HG02870 (cell line): ENCODE measurements at regions not wholly inside any gene's neighbourhood (a gene's known extent, or its start where the extent isn't known, plus 50 kb on each side); places are given as distances from the start of the nearest gene placed in this dataset.
"Not testable (repeated sequence)": the region's sequence is repeated elsewhere in the genome, so short reads cannot be mapped to it uniquely, and the experiment has no call there.

Experiments used
- ATAC-seq: cut with Tn5 transposase; IDR thresholded peaks from one replicate; pipeline ENCODE4 v1.9.1; 2021; ENCODE audit warnings: mild to moderate bottlenecking, moderate library complexity; ENCODE audit not compliant: unreplicated experiment

- no peak for ATAC-seq
These were observed 143.4 kb downstream of the ANXA2 start for GRCh38 chr15:60254416-60254815.

- ATAC-seq: peak; percentile 100
These were observed 142.4 kb downstream of the ANXA2 start for GRCh38 chr15:60255390-60255789.

GRCh38 chr15:60257591-60258159 is 140.1 kb downstream of the ANXA2 start:
- ATAC-seq: no peak

- ATAC-seq: no peak
These were observed 138.3 kb downstream of the ANXA2 start for GRCh38 chr15:60259469-60259868.

DNA sequence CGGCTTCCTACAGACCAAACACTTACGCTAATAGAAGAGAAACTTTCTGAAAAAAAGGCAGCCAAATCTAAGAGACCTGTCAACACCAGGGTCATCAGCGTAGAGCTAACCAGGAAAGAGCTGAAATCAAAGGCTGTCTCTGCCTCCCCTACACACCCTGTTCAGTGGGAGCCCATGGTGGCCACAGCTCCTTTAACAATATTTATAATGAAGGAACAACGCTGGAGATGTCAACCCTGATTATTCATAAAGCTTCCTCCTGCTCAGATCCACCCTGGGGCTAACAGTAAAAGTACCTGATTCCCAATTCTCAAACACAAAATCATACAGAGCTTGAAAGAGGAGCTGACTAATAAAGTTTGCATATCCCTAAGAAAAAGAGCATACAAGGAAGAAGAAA is 133.7 kb downstream of the ANXA2 start:
- no peak for ATAC-seq

DNA sequence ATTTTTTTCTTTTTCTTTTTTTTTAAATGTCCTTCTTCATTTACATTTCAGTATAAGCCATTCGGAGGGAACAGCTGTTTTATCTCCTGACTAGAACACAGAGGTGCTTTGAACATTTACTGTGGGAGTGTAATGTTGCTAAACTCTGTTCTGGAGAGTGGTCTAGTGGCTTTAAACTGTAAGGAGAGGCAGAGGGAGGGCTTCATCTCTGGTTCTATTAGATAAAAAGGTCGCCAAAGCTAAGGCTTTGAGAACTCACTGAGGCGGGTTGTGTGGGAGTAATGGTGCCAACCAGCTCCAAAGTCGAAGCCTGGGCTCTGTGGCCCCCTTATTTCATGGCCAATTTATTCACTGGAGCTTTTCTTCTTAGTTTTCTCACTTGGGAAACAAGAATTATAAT is 133.2 kb downstream of the ANXA2 start:
- no peak for ATAC-seq

DNA sequence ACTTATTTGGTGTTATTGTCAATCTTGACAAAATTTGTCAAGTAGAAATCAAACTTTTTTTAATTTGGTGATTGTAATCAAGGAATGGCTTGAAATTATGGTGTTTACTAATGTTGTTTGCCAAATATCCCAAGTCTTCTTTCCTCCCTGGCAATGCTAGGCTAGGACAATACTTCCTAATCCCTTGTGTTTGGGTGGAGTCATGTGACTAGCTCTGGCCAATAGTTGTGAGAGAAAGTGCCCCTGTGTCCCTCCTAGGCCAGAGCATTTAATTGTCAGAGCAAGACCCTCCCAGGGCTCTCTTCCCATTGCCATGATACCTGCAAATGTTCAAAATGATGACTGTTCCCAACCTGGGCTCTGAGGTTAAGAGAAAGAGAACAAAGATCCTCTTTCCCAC is 132.7 kb downstream of the ANXA2 start:
- no peak for ATAC-seq

GRCh38 chr15:60272623-60273022 is 125.2 kb downstream of the ANXA2 start:
- no peak for ATAC-seq

GRCh38 chr15:60275624-60276023 is 122.2 kb downstream of the ANXA2 start:
- no peak for ATAC-seq

GRCh38 chr15:60278879-60279278 is 118.9 kb downstream of the ANXA2 start:
- ATAC-seq: no peak

DNA sequence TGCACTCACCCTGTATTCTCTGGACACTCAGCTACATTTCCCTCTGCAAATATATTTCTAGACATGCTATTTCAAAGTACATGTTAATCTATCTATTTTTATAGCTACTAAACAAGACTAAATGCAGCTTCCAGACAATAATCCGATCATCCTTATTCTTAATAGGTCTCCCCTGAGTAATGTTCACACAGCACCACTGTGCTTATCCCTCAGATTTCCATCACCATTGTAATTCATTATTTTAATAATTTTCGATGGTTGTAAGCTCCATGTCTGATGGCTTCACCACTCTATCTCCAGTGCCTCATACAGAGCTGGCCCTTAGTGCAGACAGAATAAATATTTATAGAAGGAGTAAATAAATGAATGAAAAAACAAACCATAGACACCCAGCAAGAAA is 117.5 kb downstream of the ANXA2 start:
- ATAC-seq: no peak

DNA sequence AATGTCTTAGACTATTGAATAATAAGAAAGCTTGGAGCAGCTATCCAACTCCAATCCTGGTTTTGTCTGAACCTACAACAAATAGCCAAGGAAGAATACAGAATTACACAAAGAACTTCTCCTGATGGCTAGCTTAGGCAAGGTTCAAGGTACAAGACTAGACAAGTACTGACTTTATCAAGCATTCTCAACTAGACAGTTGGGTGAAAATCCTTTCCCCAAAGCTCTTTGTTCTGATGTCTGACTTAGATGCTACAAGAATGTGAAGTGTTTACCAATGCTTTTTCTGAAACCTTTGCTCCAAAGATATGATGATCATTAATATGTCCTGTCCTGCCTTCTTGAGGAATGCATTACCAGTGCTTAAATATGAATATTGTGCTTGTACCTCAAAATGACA is 113.8 kb downstream of the ANXA2 start:
- ATAC-seq: no peak

DNA sequence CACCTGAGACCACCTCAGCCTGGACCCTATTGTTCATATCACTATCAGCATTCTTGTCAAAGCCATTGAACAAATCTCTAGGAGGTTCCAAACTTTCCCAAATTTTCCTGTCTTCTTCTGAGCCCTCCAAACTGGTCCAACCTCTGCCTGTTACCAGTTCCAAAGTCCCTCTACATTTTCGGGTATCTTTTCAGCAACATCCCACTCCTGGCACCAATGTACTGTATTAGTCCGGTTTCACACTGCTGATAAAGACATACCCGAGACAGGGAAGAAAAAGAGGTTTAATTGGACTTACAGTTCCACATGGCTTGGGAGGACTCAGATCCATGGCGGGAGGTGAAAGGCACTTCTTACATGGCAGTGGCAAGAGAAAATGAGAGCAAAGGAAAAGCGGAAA is 101.9 kb downstream of the ANXA2 start:
- not testable (repeated sequence) for ATAC-seq

DNA sequence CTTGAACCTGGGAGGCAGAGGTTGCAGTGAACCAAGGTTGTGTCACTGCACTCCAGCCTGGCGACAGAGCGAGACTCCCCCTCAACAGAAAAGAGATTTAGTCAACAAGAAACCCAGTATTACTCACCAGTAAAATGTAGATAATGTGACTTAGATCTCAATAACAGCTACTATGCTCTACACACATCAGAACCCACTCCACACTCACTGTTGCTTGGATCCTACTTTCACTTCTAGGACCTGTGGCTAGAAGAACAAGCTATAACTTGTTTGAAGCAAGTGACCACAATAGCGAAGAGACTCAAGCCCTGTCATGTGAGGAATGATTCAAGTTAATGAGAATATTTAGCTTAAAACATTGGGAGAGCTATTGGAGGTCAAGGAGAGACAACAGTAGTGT is 100.7 kb downstream of the ANXA2 start:
- peak; percentile 75 for ATAC-seq
